ENCODE measurements at regions not wholly inside any gene's neighbourhood (a gene's known extent, or its start where the extent isn't known, plus 50 kb on each side); places are given as distances from the start of the nearest gene placed in this dataset.
A peak's percentile ranks its signal among the peaks of the same experiment; 100 is the strongest.

DNA sequence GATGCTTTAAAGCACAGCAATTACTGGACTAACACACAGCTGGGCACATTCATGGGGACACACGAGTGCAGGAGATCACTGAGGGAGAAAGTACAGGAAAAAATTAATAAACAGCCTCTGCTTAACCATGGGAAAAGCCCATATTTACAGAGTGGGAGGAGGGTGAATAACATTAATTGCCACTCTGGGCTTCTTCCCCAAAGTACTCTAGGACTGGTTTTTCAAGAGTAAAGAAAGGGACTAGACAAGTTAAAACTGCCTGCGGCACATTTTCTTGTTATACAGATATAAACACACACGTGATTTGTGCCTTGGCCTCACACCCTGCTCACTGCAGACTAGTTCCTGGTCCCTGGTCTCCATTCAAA lies 179.7 kb upstream of the TET2 start:
- no peaks in the 10 kb centered on the region for H3K79me2 ChIP-seq
- 54% methylated on average over 3 of the region's 3 CpGs for WGBS (ENCODE audit: low lambda C conversion rate, missing lambda C conversion rate)
- H3K9me3 ChIP-seq (ENCODE audit: low read depth): no peaks in the 10 kb centered on the region
- no peaks in the 10 kb centered on the region for H3K27me3 ChIP-seq
- TF ChIP-seq EZH2 (IDR thresholded peaks at IDR 0.05; ENCODE audit: borderline replicate concordance) (no peak), CTCF (IDR thresholded peaks at IDR 0.05; ENCODE audit: poor library complexity) (no peak), EZH2phosphoT487 (IDR thresholded peaks at IDR 0.05; ENCODE audit: low read depth, severe bottlenecking, unreplicated experiment) (no peak)
- H3K4me1 ChIP-seq (ENCODE audit: insufficient read depth): no peaks in the 10 kb centered on the region
- DNase-seq (ENCODE audit: low spot score): peak; percentile 59
- peak overlapping the region; percentile 82 for H3K27ac ChIP-seq
- H4K20me1 ChIP-seq (ENCODE audit: insufficient read depth, poor library complexity, severe bottlenecking): no peaks in the 10 kb centered on the region
- no peak overlapping the region for H3K4me3 ChIP-seq
- H2AFZ ChIP-seq: no peak overlapping the region
- H3K36me3 ChIP-seq (replicated peaks; ENCODE audit: insufficient read depth, low read depth): no peaks in the 10 kb centered on the region
- H3K4me2 ChIP-seq: peak overlapping the region; percentile 58
- no peaks in the 10 kb centered on the region for H3K9me2 ChIP-seq (replicated peaks; ENCODE audit: insufficient read depth)

DNA sequence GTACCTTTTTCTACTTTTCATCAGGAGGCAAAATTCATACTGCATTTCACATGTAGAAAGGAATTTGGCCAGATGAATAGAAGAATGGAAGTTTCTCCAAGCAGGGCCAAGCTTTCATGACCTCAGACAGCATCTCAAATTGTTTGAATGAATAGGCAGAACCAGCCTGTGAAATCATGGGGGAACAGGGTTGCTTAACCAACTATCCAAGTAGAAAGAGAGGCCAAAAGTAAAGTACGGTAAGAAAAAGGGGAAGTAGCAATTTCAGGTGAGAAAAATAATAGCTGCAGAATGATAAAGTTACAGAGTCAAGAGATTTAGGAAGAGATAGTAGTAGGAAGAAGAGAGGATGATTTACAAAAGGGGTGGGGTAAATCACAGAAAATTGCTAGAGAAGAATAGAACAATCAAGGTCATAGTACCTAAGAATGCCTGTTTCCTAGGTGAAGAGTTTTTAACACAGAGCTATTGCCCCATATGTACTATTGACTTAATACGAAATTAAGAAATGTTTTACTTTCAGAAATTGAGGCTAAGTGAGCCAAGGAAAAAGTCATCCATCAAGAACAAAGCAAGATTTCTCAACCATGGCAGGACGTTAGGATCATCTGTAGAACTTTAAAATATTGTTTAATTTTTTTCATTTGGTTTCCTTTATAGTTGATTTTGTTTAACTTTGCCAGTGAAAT lies 177.1 kb upstream of the TET2 start:
- no peaks in the 10 kb centered on the region for H3K27me3 ChIP-seq
- no peak overlapping the region for H3K27ac ChIP-seq
- DNase-seq (ENCODE audit: low spot score): no peak
- no peak overlapping the region for H3K4me3 ChIP-seq
- TF ChIP-seq EZH2 (IDR thresholded peaks at IDR 0.05; ENCODE audit: borderline replicate concordance): no peak
- TF ChIP-seq CTCF (IDR thresholded peaks at IDR 0.05; ENCODE audit: poor library complexity): no peak
- H3K4me2 ChIP-seq: no peak overlapping the region
- 73% methylated on average over 3 of the region's 3 CpGs for WGBS (ENCODE audit: low lambda C conversion rate, missing lambda C conversion rate)
- no peaks in the 10 kb centered on the region for H3K9me3 ChIP-seq (ENCODE audit: low read depth)
- H3K36me3 ChIP-seq (replicated peaks; ENCODE audit: insufficient read depth, low read depth): no peaks in the 10 kb centered on the region
- H3K4me1 ChIP-seq (ENCODE audit: insufficient read depth): no peaks in the 10 kb centered on the region
- no peaks in the 10 kb centered on the region for H4K20me1 ChIP-seq (ENCODE audit: insufficient read depth, poor library complexity, severe bottlenecking)
- H2AFZ ChIP-seq: no peak overlapping the region
- no peaks in the 10 kb centered on the region for H3K9me2 ChIP-seq (replicated peaks; ENCODE audit: insufficient read depth)
- no peaks in the 10 kb centered on the region for H3K79me2 ChIP-seq

- Histone ChIP-seq H3K4me1 (ENCODE audit: insufficient read depth) (no peaks in the 10 kb centered on the region), H3K9me3 (ENCODE audit: low read depth) (no peaks in the 10 kb centered on the region), H3K27ac (peak overlapping the region; percentile 14), H3K4me3 (no peak overlapping the region), H3K4me2 (no peak overlapping the region), H2AFZ (no peak overlapping the region), H3K79me2 (no peaks in the 10 kb centered on the region), H3K27me3 (no peaks in the 10 kb centered on the region), H3K9me2 (replicated peaks; ENCODE audit: insufficient read depth) (no peaks in the 10 kb centered on the region), H3K36me3 (replicated peaks; ENCODE audit: insufficient read depth, low read depth) (no peaks in the 10 kb centered on the region), H4K20me1 (ENCODE audit: insufficient read depth, poor library complexity, severe bottlenecking) (no peaks in the 10 kb centered on the region)
- WGBS (ENCODE audit: low lambda C conversion rate, missing lambda C conversion rate): 72% methylated on average over 2 of the region's 2 CpGs
- TF ChIP-seq EZH2phosphoT487 (IDR thresholded peaks at IDR 0.05; ENCODE audit: low read depth, severe bottlenecking, unreplicated experiment): no peak
- TF ChIP-seq CTCF (IDR thresholded peaks at IDR 0.05; ENCODE audit: poor library complexity): no peak
- TF ChIP-seq EZH2 (IDR thresholded peaks at IDR 0.05; ENCODE audit: borderline replicate concordance): no peak
- no peak for DNase-seq (ENCODE audit: low spot score)
These were observed 175.2 kb upstream of the TET2 start for GRCh38 chr4:104971462-104971861.
